H1 (cell line): ENCODE measurements at regions not wholly inside any gene's neighbourhood (a gene's known extent, or its start where the extent isn't known, plus 50 kb on each side); places are given as distances from the start of the nearest gene placed in this dataset.

Experiments
- CTCF ChIA-PET: fragments of 300-600 bp; sonication (Branson Sonifier 250); formaldehyde crosslinking; loops from one replicate; lab custom pipeline; 2021; ENCODE audit not compliant: partially characterized antibody; lab: Charles Lee
- POLR2A ChIA-PET: fragments of 300-600 bp; sonication (Branson Sonifier 250); formaldehyde crosslinking; loops from one replicate; lab custom pipeline; 2021; ENCODE audit warnings: inconsistent platforms; ENCODE audit not compliant: partially characterized antibody; lab: Charles Lee
- DNase-seq, 2 experiments: peaks; one replicate each; pipeline versions ENCODE4 v3.0.0 to v3.0.0-alpha.2; 2010 to 2022; ENCODE audit warnings: low spot score in 2 of 2, low read depth in 1 of 2, mixed read lengths in 1 of 2
- FAIRE-seq: peaks from 2 replicates; lab custom pipeline; 2011; peaks lifted over from hg19 to GRCh38; lab: Jason Lieb, UNC
- H2AFZ ChIP-seq: 2 replicates; pipeline ENCODE4 v1.8.1; 2012; ENCODE audit warnings: low read length, inconsistent platforms
- H2AK5ac ChIP-seq: 2 replicates; pipeline ENCODE4 v1.6.1; 2013; ENCODE audit warnings: low read depth, low read length
- H2BK120ac ChIP-seq: replicated peaks from 2 replicates; pipeline ENCODE3; 2013; ENCODE audit warnings: low read depth, low read length, inconsistent platforms
- H2BK12ac ChIP-seq: 2 replicates; pipeline ENCODE4 v1.6.1; 2013; ENCODE audit warnings: low read depth, low read length
- H2BK15ac ChIP-seq: 2 replicates; pipeline ENCODE4 v1.6.1; 2013; ENCODE audit warnings: low read length
- H2BK20ac ChIP-seq: 2 replicates; pipeline ENCODE4 v1.6.1; 2013; ENCODE audit warnings: low read length
- H2BK5ac ChIP-seq: 2 replicates; pipeline ENCODE4 v1.6.1; 2013; ENCODE audit warnings: low read depth, low read length
- H3K14ac ChIP-seq: 2 replicates; pipeline ENCODE4 v1.6.1; 2013; ENCODE audit warnings: inconsistent platforms; ENCODE audit not compliant: insufficient read length
- H3K18ac ChIP-seq: 2 replicates; pipeline ENCODE4 v1.6.1; 2013; ENCODE audit warnings: low read length; ENCODE audit errors: extremely low read depth
- H3K23ac ChIP-seq: 2 replicates; pipeline ENCODE4 v1.6.1; 2013; ENCODE audit warnings: inconsistent platforms; ENCODE audit not compliant: insufficient read length
- H3K23me2 ChIP-seq: 2 replicates; pipeline ENCODE4 v1.6.1; 2013; ENCODE audit warnings: low read depth, low read length
- H3K27ac ChIP-seq: 2 replicates; pipeline ENCODE4 v1.6.1; 2011; ENCODE audit warnings: low read depth, low read length, inconsistent platforms
- H3K27me3 ChIP-seq, 4 experiments: replicated peaks in 1 of 4; 1 replicate in 1 of 4; 2 replicates in 3 of 4; pipeline versions ENCODE4 v1.6.1 to v1.8.1; 2011 to 2013; ENCODE audit warnings: low read length in 3 of 4, mild to moderate bottlenecking in 3 of 4, inconsistent platforms in 2 of 4, mixed read lengths in 2 of 4, moderate library complexity in 1 of 4; ENCODE audit not compliant: control insufficient read depth in 3 of 4, insufficient read depth in 3 of 4; ENCODE audit errors: extremely low read depth in 1 of 4
- H3K36me3 ChIP-seq, 4 experiments: 2 replicates each; pipeline versions ENCODE4 v1.6.1 to v1.8.1; 2011 to 2013; ENCODE audit warnings: mild to moderate bottlenecking in 4 of 4, low read length in 3 of 4, moderate library complexity in 2 of 4, control low read depth in 1 of 4, inconsistent platforms in 1 of 4; ENCODE audit not compliant: insufficient read depth in 4 of 4, control insufficient read depth in 2 of 4
- H3K4ac ChIP-seq: replicated peaks from 2 replicates; pipeline ENCODE3; 2013; ENCODE audit warnings: low read length, low read depth, mixed read lengths, inconsistent platforms; ENCODE audit not compliant: insufficient read length
- H3K4me1 ChIP-seq, 4 experiments: replicated peaks in 1 of 4; 1 replicate in 1 of 4; 2 replicates in 3 of 4; pipeline versions ENCODE4 v1.6.1 to v1.8.1; 2011 to 2013; ENCODE audit warnings: low read length in 3 of 4, inconsistent platforms in 2 of 4, mixed read lengths in 1 of 4; ENCODE audit not compliant: insufficient read depth in 4 of 4, control insufficient read depth in 3 of 4
- H3K4me2 ChIP-seq, 2 experiments: 2 replicates each; pipeline versions ENCODE4 v1.6.1 to v1.8.1; 2011 to 2013; ENCODE audit warnings: low read depth in 2 of 2, low read length in 2 of 2, control low read depth in 1 of 2, inconsistent platforms in 1 of 2, mild to moderate bottlenecking in 1 of 2; ENCODE audit not compliant: insufficient read depth in 1 of 2
- H3K4me3 ChIP-seq, 4 experiments: fragments of 200-600, 300-600 bp in 1 of 4; sonication (generic), shearing (Covaris generic), sonication (Bioruptor Twin) in 1 of 4; 2 replicates each; pipeline versions ENCODE4 v1.5.1 to v1.8.1; 2011 to 2016; ENCODE audit warnings: low read length in 4 of 4, low read depth in 3 of 4, control low read depth in 2 of 4, inconsistent platforms in 2 of 4, mild to moderate bottlenecking in 2 of 4, mixed read lengths in 1 of 4, moderate library complexity in 1 of 4; ENCODE audit not compliant: insufficient read depth in 2 of 4; ENCODE audit errors: extremely low read depth in 1 of 4
- H3K56ac ChIP-seq: replicated peaks from 2 replicates; pipeline ENCODE3; 2013; ENCODE audit warnings: low read depth, mild to moderate bottlenecking, mixed read lengths, low read length, inconsistent platforms; ENCODE audit not compliant: insufficient read length
- H3K79me1 ChIP-seq: 2 replicates; pipeline ENCODE4 v1.6.1; 2013; ENCODE audit warnings: low read depth, low read length, control low read depth
- H3K79me2 ChIP-seq, 2 experiments: 2 replicates each; pipeline versions ENCODE4 v1.6.1 to v1.8.1; 2012 to 2013; ENCODE audit warnings: low read length in 2 of 2, mild to moderate bottlenecking in 2 of 2, inconsistent platforms in 1 of 2; ENCODE audit not compliant: insufficient read depth in 2 of 2, control insufficient read depth in 1 of 2
- H3K9ac ChIP-seq, 4 experiments: replicated peaks in 1 of 4; 1 replicate in 1 of 4; 2 replicates in 3 of 4; pipeline versions ENCODE4 v1.6.1 to v1.8.1; 2011 to 2013; ENCODE audit warnings: low read depth in 3 of 4, low read length in 3 of 4, control low read depth in 2 of 4, mild to moderate bottlenecking in 2 of 4, moderate library complexity in 2 of 4, inconsistent platforms in 1 of 4; ENCODE audit errors: extremely low read depth in 1 of 4
- H3K9me3 ChIP-seq, 2 experiments: 2 replicates each; pipeline versions ENCODE4 v1.6.1 to v1.8.1; 2012 to 2013; ENCODE audit warnings: mild to moderate bottlenecking in 2 of 2, moderate library complexity in 2 of 2, control low read depth in 1 of 2, inconsistent platforms in 1 of 2, low read depth in 1 of 2, low read length in 1 of 2, mixed read lengths in 1 of 2; ENCODE audit not compliant: insufficient read depth in 2 of 2
- H4K20me1 ChIP-seq, 2 experiments: replicated peaks in 1 of 2; 2 replicates each; pipeline versions ENCODE3 to v1.8.1; 2011 to 2013; ENCODE audit warnings: inconsistent platforms in 2 of 2, low read length in 2 of 2, mild to moderate bottlenecking in 1 of 2; ENCODE audit not compliant: insufficient read depth in 2 of 2, control insufficient read depth in 1 of 2
- H4K5ac ChIP-seq: 2 replicates; pipeline ENCODE4 v1.6.1; 2013; ENCODE audit warnings: low read length, low read depth, mixed read lengths, inconsistent platforms; ENCODE audit not compliant: insufficient read length
- H4K8ac ChIP-seq: 2 replicates; pipeline ENCODE4 v1.8.0; 2013; ENCODE audit warnings: mild to moderate bottlenecking, moderate library complexity, low read length, inconsistent platforms; ENCODE audit not compliant: insufficient read depth; ENCODE audit errors: extremely low read depth
- H4K91ac ChIP-seq: replicated peaks from 2 replicates; pipeline ENCODE3; 2013; ENCODE audit warnings: low read length, mixed read lengths, inconsistent platforms; ENCODE audit not compliant: insufficient read length
- RAD21 ChIP-seq, 2 experiments: IDR thresholded peaks in 1 of 2; conservative IDR thresholded peaks in 1 of 2; 2 replicates each; pipeline ENCODE4 v1.6.1; 2011; ENCODE audit warnings: low read depth in 2 of 2, low read length in 2 of 2, improper control_type of control experiment in 1 of 2, inconsistent platforms in 1 of 2, mild to moderate bottlenecking in 1 of 2, moderate library complexity in 1 of 2
- RFX5 ChIP-seq: IDR thresholded peaks from 2 replicates; pipeline ENCODE4 v1.6.1; 2011; ENCODE audit warnings: low read depth, low read length, improper control_type of control experiment, borderline replicate concordance
- WGBS, 2 experiments: shearing (Covaris generic) in 1 of 2; methylation state at CpG; one replicate each; pipeline versions ENCODE4 v1.1.6 to v1.1.7; 2013 to 2015; ENCODE audit warnings: low lambda C conversion rate in 2 of 2, mixed read lengths in 2 of 2, inconsistent platforms in 1 of 2, low coverage in 1 of 2, missing lambda C conversion rate in 1 of 2; ENCODE audit not compliant: insufficient replicate concordance in 2 of 2, insufficient coverage in 1 of 2, insufficient read length in 1 of 2; ENCODE audit errors: extremely low coverage in 1 of 2, missing lambda C conversion rate in 1 of 2; 5-methylcytosine and 5-hydroxymethylcytosine counted together

GRCh38 chr6:8172530-8172929 lies 70.2 kb upstream of the EEF1E1 start:
- no peak for DNase-seq
- Histone ChIP-seq H3K27me3 (no peaks in the 10 kb centered on the region), H2AFZ (no peak overlapping the region), H4K5ac (no peak overlapping the region), H2BK12ac (no peak overlapping the region), H3K23ac (no peak overlapping the region), H3K14ac (no peak overlapping the region), H3K56ac (no peak overlapping the region), H3K18ac (no peak overlapping the region), H2BK120ac (no peak overlapping the region)
- FAIRE-seq = no peak
- WGBS, 2 experiments = 98% methylated on average over 4 of the region's 4 CpGs; no CpG with 5 or more reads in 1 of the 2 experiments
- POLR2A ChIA-PET = interaction anchor here (0.7 kb wide), 1 partner anchor 871 kb away, joined by 5 read pairs; no protein-coding TSS in a partner anchor
- TF ChIP-seq RFX5 (no peak), RAD21 (IDR thresholded peaks at IDR 0.05 in 1 of 2, conservative IDR thresholded peaks at IDR 0.05 in 1 of 2; ENCODE audit: low read depth in 2 of 2, low read length in 2 of 2) (peak in 1 of 2 experiments; percentile 32; a peak in 2 of 4 replicates)
- TF ChIP-seq, all 59 proteins: peak for 1
- H3K4me2 ChIP-seq = no peak overlapping the region
- no peak overlapping the region for H4K8ac ChIP-seq
- H2BK5ac ChIP-seq = no peak overlapping the region
- H4K20me1 ChIP-seq = no peaks in the 10 kb centered on the region
- H3K9ac ChIP-seq = no peak overlapping the region
- no peak overlapping the region for H2BK20ac ChIP-seq
- no peak overlapping the region for H2BK15ac ChIP-seq
- CTCF ChIA-PET = interaction anchor here (0.7 to 3.2 kb wide), 13 partner anchors 8 to 558 kb away, joined by 3 to 45 read pairs (median 3); partner anchors contain the start of gene EEF1E1
- H3K36me3 ChIP-seq = no peaks in the 10 kb centered on the region
- no peak overlapping the region for H3K4me3 ChIP-seq
- no peaks in the 10 kb centered on the region for H3K79me1 ChIP-seq
- H3K27ac ChIP-seq = no peak overlapping the region
- H3K4me1 ChIP-seq = peaks cover 0 to 2% (median 0%) of the 10 kb centered on the region in 4 experiments; a peak in 2 of 7 replicates
- H3K79me2 ChIP-seq = no peaks in the 10 kb centered on the region
- H3K4ac ChIP-seq = no peak overlapping the region
- no peaks in the 10 kb centered on the region for H3K9me3 ChIP-seq
- no peak overlapping the region for H4K91ac ChIP-seq
- H3K23me2 ChIP-seq = no peaks in the 10 kb centered on the region
- no peak overlapping the region for H2AK5ac ChIP-seq
